ENCODE measurements at regions not wholly inside any gene's neighbourhood (a gene's known extent, or its start where the extent isn't known, plus 50 kb on each side); places are given as distances from the start of the nearest gene placed in this dataset.
"Not testable (repeated sequence)": the region's sequence is repeated elsewhere in the genome, so short reads cannot be mapped to it uniquely, and the experiment has no call there.

GRCh38 chr1:21369905-21370304 lies 70.0 kb upstream of the NBPF3 start:
- Histone ChIP-seq H3K79me1 (ENCODE audit: low read length) (no peaks in the 10 kb centered on the region), H3K36me3 (ENCODE audit: control insufficient read depth in 1 of 2, insufficient read depth in 2 of 2, low read length in 2 of 2) (no peaks in the 10 kb centered on the region), H2AK5ac (ENCODE audit: low read length) (no peak overlapping the region), H3K9ac (ENCODE audit: low read length) (no peak overlapping the region), H3K4ac (ENCODE audit: low read depth, low read length) (no peak overlapping the region), H2BK120ac (ENCODE audit: insufficient read depth, low read length, poor library complexity) (no peak overlapping the region), H2BK12ac (ENCODE audit: low read length) (no peak overlapping the region), H3K27ac (ENCODE audit: low read depth, low read length) (no peak overlapping the region), H3K18ac (ENCODE audit: low read length) (no peak overlapping the region), H2BK5ac (ENCODE audit: low read depth, low read length, poor library complexity) (no peak overlapping the region), H3K27me3 (ENCODE audit: insufficient read depth, low read length) (no peaks in the 10 kb centered on the region), H3K14ac (ENCODE audit: low read length) (no peak overlapping the region), H3K4me3 (ENCODE audit: low read depth, low read length) (no peak overlapping the region), H3K4me2 (ENCODE audit: low read length) (no peak overlapping the region), H3K23ac (ENCODE audit: low read length) (no peak overlapping the region), H3K79me2 (ENCODE audit: control insufficient read depth, insufficient read depth, low read length, poor library complexity) (no peaks in the 10 kb centered on the region), H4K12ac (ENCODE audit: low read depth, low read length) (no peak overlapping the region), H2AFZ (ENCODE audit: insufficient read depth, low read length, poor library complexity) (no peak overlapping the region), H3K4me1 (ENCODE audit: control insufficient read depth in 1 of 2, insufficient read depth in 2 of 2, low read length in 2 of 2) (no peaks in the 10 kb centered on the region), H3K9me3 (ENCODE audit: insufficient read depth, low read depth, low read length) (no peaks in the 10 kb centered on the region), H4K8ac (ENCODE audit: low read depth, low read length) (no peak overlapping the region), H4K91ac (ENCODE audit: low read depth, low read length) (no peak overlapping the region)
- DNase-seq: no peak
- WGBS (ENCODE audit: extremely low coverage, insufficient coverage, insufficient read length): no CpG with 5 or more reads among the region's 4 CpGs

- Histone ChIP-seq H4K12ac (ENCODE audit: low read depth, low read length) (no peak overlapping the region), H3K9me3 (ENCODE audit: insufficient read depth, low read depth, low read length) (no peaks in the 10 kb centered on the region), H3K14ac (ENCODE audit: low read length) (no peak overlapping the region), H2BK5ac (ENCODE audit: low read depth, low read length, poor library complexity) (no peak overlapping the region), H3K79me2 (ENCODE audit: control insufficient read depth, insufficient read depth, low read length, poor library complexity) (no peaks in the 10 kb centered on the region), H3K4me3 (ENCODE audit: low read depth, low read length) (no peak overlapping the region), H2BK12ac (ENCODE audit: low read length) (no peak overlapping the region), H2AK5ac (ENCODE audit: low read length) (no peak overlapping the region), H3K4me1 (ENCODE audit: control insufficient read depth in 1 of 2, insufficient read depth in 2 of 2, low read length in 2 of 2) (no peaks in the 10 kb centered on the region), H3K9ac (ENCODE audit: low read length) (no peak overlapping the region), H3K27me3 (ENCODE audit: insufficient read depth, low read length) (no peaks in the 10 kb centered on the region), H4K91ac (ENCODE audit: low read depth, low read length) (no peak overlapping the region), H3K4me2 (ENCODE audit: low read length) (no peak overlapping the region), H3K23ac (ENCODE audit: low read length) (no peak overlapping the region), H3K4ac (ENCODE audit: low read depth, low read length) (no peak overlapping the region), H4K8ac (ENCODE audit: low read depth, low read length) (no peak overlapping the region), H2BK120ac (ENCODE audit: insufficient read depth, low read length, poor library complexity) (no peak overlapping the region), H3K18ac (ENCODE audit: low read length) (no peak overlapping the region), H2AFZ (ENCODE audit: insufficient read depth, low read length, poor library complexity) (no peak overlapping the region), H3K27ac (ENCODE audit: low read depth, low read length) (no peak overlapping the region), H3K36me3 (ENCODE audit: control insufficient read depth in 1 of 2, insufficient read depth in 2 of 2, low read length in 2 of 2) (no peaks in the 10 kb centered on the region), H3K79me1 (ENCODE audit: low read length) (no peaks in the 10 kb centered on the region)
- peak; percentile 71 to 89 for DNase-seq
- no CpG with 5 or more reads among the region's 9 CpGs for WGBS (ENCODE audit: extremely low coverage, insufficient coverage, insufficient read length)
These were observed 71.2 kb upstream of the NBPF3 start for GRCh38 chr1:21368515-21369289.

GRCh38 chr1:21367973-21368514 lies 71.9 kb upstream of the NBPF3 start:
- H3K9ac ChIP-seq (ENCODE audit: low read length); H2BK5ac ChIP-seq (ENCODE audit: low read depth, low read length, poor library complexity); H4K8ac ChIP-seq (ENCODE audit: low read depth, low read length); H2BK12ac ChIP-seq (ENCODE audit: low read length); H3K4me1 ChIP-seq (ENCODE audit: control insufficient read depth in 1 of 2, insufficient read depth in 2 of 2, low read length in 2 of 2); H3K18ac ChIP-seq (ENCODE audit: low read length); DNase-seq; H3K79me1 ChIP-seq (ENCODE audit: low read length); H2AFZ ChIP-seq (ENCODE audit: insufficient read depth, low read length, poor library complexity); H3K27me3 ChIP-seq (ENCODE audit: insufficient read depth, low read length); H4K91ac ChIP-seq (ENCODE audit: low read depth, low read length); H3K23ac ChIP-seq (ENCODE audit: low read length); H2BK120ac ChIP-seq (ENCODE audit: insufficient read depth, low read length, poor library complexity); H3K9me3 ChIP-seq (ENCODE audit: insufficient read depth, low read depth, low read length); H2AK5ac ChIP-seq (ENCODE audit: low read length); H3K14ac ChIP-seq (ENCODE audit: low read length); H3K27ac ChIP-seq (ENCODE audit: low read depth, low read length); H3K36me3 ChIP-seq (ENCODE audit: control insufficient read depth in 1 of 2, insufficient read depth in 2 of 2, low read length in 2 of 2); H3K4me2 ChIP-seq (ENCODE audit: low read length); H3K4ac ChIP-seq (ENCODE audit: low read depth, low read length); H4K12ac ChIP-seq (ENCODE audit: low read depth, low read length); H3K4me3 ChIP-seq (ENCODE audit: low read depth, low read length); H3K79me2 ChIP-seq (ENCODE audit: control insufficient read depth, insufficient read depth, low read length, poor library complexity): not testable (repeated sequence)
- WGBS (ENCODE audit: extremely low coverage, insufficient coverage, insufficient read length): 100% methylated on average over 1 of the region's 14 CpGs

- Histone ChIP-seq H3K27ac (ENCODE audit: low read depth, low read length) (no peak overlapping the region), H3K14ac (ENCODE audit: low read length) (no peak overlapping the region), H3K79me1 (ENCODE audit: low read length) (no peaks in the 10 kb centered on the region), H3K4me3 (ENCODE audit: low read depth, low read length) (no peak overlapping the region), H3K9me3 (ENCODE audit: insufficient read depth, low read depth, low read length) (no peaks in the 10 kb centered on the region), H3K4me1 (ENCODE audit: control insufficient read depth in 1 of 2, insufficient read depth in 2 of 2, low read length in 2 of 2) (no peaks in the 10 kb centered on the region), H2BK5ac (ENCODE audit: low read depth, low read length, poor library complexity) (no peak overlapping the region), H4K8ac (ENCODE audit: low read depth, low read length) (no peak overlapping the region), H3K9ac (ENCODE audit: low read length) (no peak overlapping the region), H3K36me3 (ENCODE audit: control insufficient read depth in 1 of 2, insufficient read depth in 2 of 2, low read length in 2 of 2) (no peaks in the 10 kb centered on the region), H2BK12ac (ENCODE audit: low read length) (no peak overlapping the region), H3K4me2 (ENCODE audit: low read length) (no peak overlapping the region), H3K27me3 (ENCODE audit: insufficient read depth, low read length) (no peaks in the 10 kb centered on the region), H3K4ac (ENCODE audit: low read depth, low read length) (no peak overlapping the region), H3K18ac (ENCODE audit: low read length) (no peak overlapping the region), H3K79me2 (ENCODE audit: control insufficient read depth, insufficient read depth, low read length, poor library complexity) (no peaks in the 10 kb centered on the region), H2AFZ (ENCODE audit: insufficient read depth, low read length, poor library complexity) (no peak overlapping the region), H4K12ac (ENCODE audit: low read depth, low read length) (no peak overlapping the region), H4K91ac (ENCODE audit: low read depth, low read length) (no peak overlapping the region), H2AK5ac (ENCODE audit: low read length) (no peak overlapping the region), H3K23ac (ENCODE audit: low read length) (no peak overlapping the region), H2BK120ac (ENCODE audit: insufficient read depth, low read length, poor library complexity) (no peak overlapping the region)
- no CpG with 5 or more reads among the region's 3 CpGs for WGBS (ENCODE audit: extremely low coverage, insufficient coverage, insufficient read length)
- no peak for DNase-seq
These were observed 73.6 kb upstream of the NBPF3 start for GRCh38 chr1:21366288-21366687.

Measured in trophoblast cell (in vitro differentiated cells and primary cell).